ENCODE measurements at regions not wholly inside any gene's neighbourhood (a gene's known extent, or its start where the extent isn't known, plus 50 kb on each side); places are given as distances from the start of the nearest gene placed in this dataset.
"Not testable (repeated sequence)": the region's sequence is repeated elsewhere in the genome, so short reads cannot be mapped to it uniquely, and the experiment has no call there.

GRCh38 chr15:47095833-47096232 lies 621.5 kb upstream of the SEMA6D start:
- H3K9me3 ChIP-seq (ENCODE audit: low read depth): no peaks in the 10 kb centered on the region
- DNase-seq (ENCODE audit: low read depth in 1 of 2, low spot score in 1 of 2): no peak
- no peak overlapping the region for H3K4me3 ChIP-seq
- H3K27me3 ChIP-seq: no peaks in the 10 kb centered on the region
- H3K27ac ChIP-seq: no peak overlapping the region
- TF ChIP-seq CTCF (IDR thresholded peaks at IDR 0.05; ENCODE audit: low read depth, low read length): no peak
- H3K4me1 ChIP-seq (ENCODE audit: low read depth): no peaks in the 10 kb centered on the region
- no peaks in the 10 kb centered on the region for H3K36me3 ChIP-seq

- H3K4me1 ChIP-seq (ENCODE audit: low read depth); H3K36me3 ChIP-seq; DNase-seq (ENCODE audit: low read depth in 1 of 2, low spot score in 1 of 2); H3K27me3 ChIP-seq; H3K4me3 ChIP-seq; H3K27ac ChIP-seq; H3K9me3 ChIP-seq (ENCODE audit: low read depth): not testable (repeated sequence)
Measured at GRCh38 chr15:47098526-47098925, 618.8 kb upstream of the SEMA6D start.

GRCh38 chr15:47099801-47100200 lies 617.5 kb upstream of the SEMA6D start:
- not testable (repeated sequence) for H3K4me1 ChIP-seq (ENCODE audit: low read depth); H3K4me3 ChIP-seq; H3K27ac ChIP-seq; H3K36me3 ChIP-seq; DNase-seq (ENCODE audit: low read depth in 1 of 2, low spot score in 1 of 2); H3K9me3 ChIP-seq (ENCODE audit: low read depth); H3K27me3 ChIP-seq

- not testable (repeated sequence) for H3K27me3 ChIP-seq; DNase-seq (ENCODE audit: low read depth in 1 of 2, low spot score in 1 of 2); H3K36me3 ChIP-seq; H3K27ac ChIP-seq; H3K9me3 ChIP-seq (ENCODE audit: low read depth); H3K4me1 ChIP-seq (ENCODE audit: low read depth); H3K4me3 ChIP-seq
Measured at GRCh38 chr15:47108800-47109199, 608.5 kb upstream of the SEMA6D start.

GRCh38 chr15:47116698-47117097 lies 600.6 kb upstream of the SEMA6D start:
- TF ChIP-seq CTCF (IDR thresholded peaks at IDR 0.05; ENCODE audit: low read depth, low read length): no peak
- DNase-seq (ENCODE audit: low read depth in 1 of 2, low spot score in 1 of 2): no peak
- Histone ChIP-seq H3K4me3 (no peak overlapping the region), H3K27me3 (no peaks in the 10 kb centered on the region), H3K4me1 (ENCODE audit: low read depth) (no peaks in the 10 kb centered on the region), H3K27ac (no peak overlapping the region), H3K9me3 (ENCODE audit: low read depth) (no peaks in the 10 kb centered on the region), H3K36me3 (no peaks in the 10 kb centered on the region)

- DNase-seq (ENCODE audit: low read depth in 1 of 2, low spot score in 1 of 2): no peak
- no peaks in the 10 kb centered on the region for H3K4me1 ChIP-seq (ENCODE audit: low read depth)
- no peaks in the 10 kb centered on the region for H3K36me3 ChIP-seq
- no peak overlapping the region for H3K4me3 ChIP-seq
- no peak for TF ChIP-seq CTCF (IDR thresholded peaks at IDR 0.05; ENCODE audit: low read depth, low read length)
- no peak overlapping the region for H3K27ac ChIP-seq
- no peaks in the 10 kb centered on the region for H3K27me3 ChIP-seq
- no peaks in the 10 kb centered on the region for H3K9me3 ChIP-seq (ENCODE audit: low read depth)
Measured at GRCh38 chr15:47119349-47119748, 598.0 kb upstream of the SEMA6D start.

GRCh38 chr15:47124430-47125102 lies 592.7 kb upstream of the SEMA6D start:
- Histone ChIP-seq H3K27me3 (no peaks in the 10 kb centered on the region), H3K4me1 (ENCODE audit: low read depth) (no peaks in the 10 kb centered on the region), H3K36me3 (no peaks in the 10 kb centered on the region), H3K9me3 (ENCODE audit: low read depth) (no peaks in the 10 kb centered on the region), H3K4me3 (no peak overlapping the region), H3K27ac (no peak overlapping the region)
- no peak for TF ChIP-seq CTCF (IDR thresholded peaks at IDR 0.05; ENCODE audit: low read depth, low read length)
- no peak for DNase-seq (ENCODE audit: low read depth in 1 of 2, low spot score in 1 of 2)
